IPS DF 6.9 (cell line): ENCODE measurements at regions not wholly inside any gene's neighbourhood (a gene's known extent, or its start where the extent isn't known, plus 50 kb on each side); places are given as distances from the start of the nearest gene placed in this dataset.

Experiments used
- DNase-seq: peaks from one replicate; pipeline ENCODE4 v3.0.0-alpha.2; 2013; ENCODE audit warnings: low read depth, low spot score
- H3K27ac ChIP-seq: one replicate; pipeline ENCODE4 v1.5.1; 2013; ENCODE audit warnings: low read length, control low read depth
- H3K27me3 ChIP-seq: 2 replicates; pipeline ENCODE4 v1.6.1; 2013; ENCODE audit warnings: mild to moderate bottlenecking, low read length; ENCODE audit not compliant: control insufficient read depth, insufficient read depth
- H3K36me3 ChIP-seq: 2 replicates; pipeline ENCODE4 v1.6.1; 2013; ENCODE audit warnings: low read length; ENCODE audit not compliant: control insufficient read depth, insufficient read depth
- H3K4me1 ChIP-seq: 2 replicates; pipeline ENCODE4 v1.6.1; 2013; ENCODE audit warnings: low read length; ENCODE audit not compliant: control insufficient read depth, insufficient read depth
- H3K4me3 ChIP-seq: 2 replicates; pipeline ENCODE4 v1.5.1; 2013; ENCODE audit warnings: mild to moderate bottlenecking, low read length
- H3K9me3 ChIP-seq: 2 replicates; pipeline ENCODE4 v1.6.1; 2013; ENCODE audit warnings: low read length, inconsistent platforms; ENCODE audit not compliant: control insufficient read depth, insufficient read depth
- WGBS: extraction: QIAGEN DNeasy Blood & Tissue Kit; methylation state at CpG from one replicate; pipeline ENCODE4 v1.1.7; 2013; ENCODE audit warnings: mixed read lengths, missing lambda C conversion rate; ENCODE audit not compliant: insufficient read length, insufficient coverage; 5-methylcytosine and 5-hydroxymethylcytosine counted together

- no peaks in the 10 kb centered on the region for H3K36me3 ChIP-seq
- WGBS, result no CpG with 5 or more reads among the region's 9 CpGs
- H3K4me1 ChIP-seq, result no peaks in the 10 kb centered on the region
These were observed 156.7 kb downstream of the KCNJ12 start for GRCh38 chr17:21532763-21533385.

GRCh38 chr17:21535686-21536375 lies 156.5 kb upstream of the KCNJ18 start:
- DNase-seq, result no peak
- H3K36me3 ChIP-seq, result no peaks in the 10 kb centered on the region
- H3K4me1 ChIP-seq, result no peaks in the 10 kb centered on the region
- H3K9me3 ChIP-seq, result peaks cover 4% of the 10 kb centered on the region
- no peak overlapping the region for H3K4me3 ChIP-seq
- H3K27ac ChIP-seq, result no peak overlapping the region
- no CpG with 5 or more reads among the region's 1 CpG for WGBS
- no peaks in the 10 kb centered on the region for H3K27me3 ChIP-seq

More at GRCh38 chr17:21532763-21533385, 156.7 kb downstream of the KCNJ12 start:
- peaks cover 5% of the 10 kb centered on the region for H3K9me3 ChIP-seq
- no peak overlapping the region for H3K4me3 ChIP-seq
- no peaks in the 10 kb centered on the region for H3K27me3 ChIP-seq
- no peak for DNase-seq
- no peak overlapping the region for H3K27ac ChIP-seq

GRCh38 chr17:21537302-21537701 lies 155.0 kb upstream of the KCNJ18 start:
- WGBS, result no CpG with 5 or more reads among the region's 2 CpGs
- no peak overlapping the region for H3K27ac ChIP-seq
- no peak overlapping the region for H3K4me3 ChIP-seq
- no peaks in the 10 kb centered on the region for H3K36me3 ChIP-seq
- H3K9me3 ChIP-seq, result peaks cover 3% of the 10 kb centered on the region
- no peak for DNase-seq
- H3K4me1 ChIP-seq, result no peaks in the 10 kb centered on the region
- no peaks in the 10 kb centered on the region for H3K27me3 ChIP-seq

- Histone ChIP-seq H3K27ac (no peak overlapping the region), H3K27me3 (no peaks in the 10 kb centered on the region), H3K4me1 (no peaks in the 10 kb centered on the region), H3K36me3 (no peaks in the 10 kb centered on the region), H3K4me3 (no peak overlapping the region), H3K9me3 (peaks cover under 1% of the 10 kb centered on the region)
- no CpG with 5 or more reads among the region's 1 CpG for WGBS
- DNase-seq, result no peak
These were observed 153.7 kb upstream of the KCNJ18 start for GRCh38 chr17:21538615-21539014.

- no peak for DNase-seq
- H3K36me3 ChIP-seq, result no peaks in the 10 kb centered on the region
- H3K9me3 ChIP-seq, result peaks cover 1% of the 10 kb centered on the region
- no peaks in the 10 kb centered on the region for H3K27me3 ChIP-seq
- H3K4me1 ChIP-seq, result no peaks in the 10 kb centered on the region
- no peak overlapping the region for H3K4me3 ChIP-seq
- H3K27ac ChIP-seq, result no peak overlapping the region
- WGBS, result no CpG with 5 or more reads among the region's 2 CpGs
These were observed 153.2 kb upstream of the KCNJ18 start for GRCh38 chr17:21539146-21539545.

GRCh38 chr17:21540502-21540901 lies 151.8 kb upstream of the KCNJ18 start:
- H3K27ac ChIP-seq, result no peak overlapping the region
- H3K4me1 ChIP-seq, result no peaks in the 10 kb centered on the region
- no peak for DNase-seq
- no peaks in the 10 kb centered on the region for H3K36me3 ChIP-seq
- H3K9me3 ChIP-seq, result peaks cover 3% of the 10 kb centered on the region
- no CpG with 5 or more reads among the region's 5 CpGs for WGBS
- no peak overlapping the region for H3K4me3 ChIP-seq
- H3K27me3 ChIP-seq, result no peaks in the 10 kb centered on the region

GRCh38 chr17:21542070-21542469 lies 150.3 kb upstream of the KCNJ18 start:
- Histone ChIP-seq H3K36me3 (no peaks in the 10 kb centered on the region), H3K27me3 (no peaks in the 10 kb centered on the region), H3K9me3 (peaks cover 5% of the 10 kb centered on the region), H3K4me3 (no peak overlapping the region), H3K27ac (no peak overlapping the region), H3K4me1 (no peaks in the 10 kb centered on the region)
- WGBS, result no CpG with 5 or more reads among the region's 2 CpGs
- DNase-seq, result no peak

- no peak for DNase-seq
- H3K27ac ChIP-seq, result no peak overlapping the region
- H3K4me3 ChIP-seq, result no peak overlapping the region
- no peaks in the 10 kb centered on the region for H3K27me3 ChIP-seq
- H3K4me1 ChIP-seq, result no peaks in the 10 kb centered on the region
- WGBS, result no CpG with 5 or more reads among the region's 4 CpGs
- peaks cover 5% of the 10 kb centered on the region for H3K9me3 ChIP-seq
- H3K36me3 ChIP-seq, result no peaks in the 10 kb centered on the region
These were observed 149.3 kb upstream of the KCNJ18 start for GRCh38 chr17:21542991-21543390.

GRCh38 chr17:21545064-21545463 lies 147.3 kb upstream of the KCNJ18 start:
- Histone ChIP-seq H3K9me3 (peaks cover 12% of the 10 kb centered on the region), H3K4me1 (no peaks in the 10 kb centered on the region), H3K4me3 (no peak overlapping the region), H3K27me3 (no peaks in the 10 kb centered on the region), H3K36me3 (no peaks in the 10 kb centered on the region), H3K27ac (no peak overlapping the region)
- DNase-seq, result no peak
- no CpG with 5 or more reads among the region's 3 CpGs for WGBS

- peaks cover 14% of the 10 kb centered on the region for H3K9me3 ChIP-seq
- H3K4me3 ChIP-seq, result no peak overlapping the region
- no peaks in the 10 kb centered on the region for H3K27me3 ChIP-seq
- H3K36me3 ChIP-seq, result no peaks in the 10 kb centered on the region
- no peaks in the 10 kb centered on the region for H3K4me1 ChIP-seq
- DNase-seq, result no peak
- no CpG with 5 or more reads among the region's 3 CpGs for WGBS
- H3K27ac ChIP-seq, result no peak overlapping the region
These were observed 144.1 kb upstream of the KCNJ18 start for GRCh38 chr17:21548236-21548635.
